Psoas muscle (tissue), 7 donors: ENCODE measurements at regions not wholly inside any gene's neighbourhood (a gene's known extent, or its start where the extent isn't known, plus 50 kb on each side); places are given as distances from the start of the nearest gene placed in this dataset.
A peak's percentile ranks its signal among the peaks of the same experiment; 100 is the strongest.
"Not testable (repeated sequence)": the region's sequence is repeated elsewhere in the genome, so short reads cannot be mapped to it uniquely, and the experiment has no call there.

Experiments used
- ATAC-seq, 4 donors: fragments of 200-7000 bp; cut with Tn5 transposase; one replicate each; pipeline ENCODE4 v1.9.1; 2020; ENCODE audit warnings: moderate library complexity in 3 of 4, mild to moderate bottlenecking in 2 of 4
- DNase-seq, 2 donors: peaks; one replicate each; pipeline ENCODE4 v3.0.0-alpha.2; 2020
- H3K27ac ChIP-seq: fragments of 200-600 bp; one replicate; pipeline ENCODE4 v1.8.0; 2022
- H3K27me3 ChIP-seq, 3 donors: fragments of 200-600 bp in 1 of 3; one replicate each; pipeline versions ENCODE4 v1.6.1 to v1.8.0; 2013 to 2022; ENCODE audit warnings: low read length in 2 of 3, mild to moderate bottlenecking in 2 of 3, moderate library complexity in 1 of 3; ENCODE audit not compliant: insufficient read depth in 3 of 3
- H3K36me3 ChIP-seq, 2 donors: fragments of 200-600 bp in 1 of 2; one replicate each; pipeline versions ENCODE4 v1.6.1 to v1.8.0; 2013 to 2022; ENCODE audit warnings: low read depth in 1 of 2, mild to moderate bottlenecking in 1 of 2, moderate library complexity in 1 of 2; ENCODE audit not compliant: insufficient read depth in 1 of 2
- H3K4me1 ChIP-seq: fragments of 200-600 bp; one replicate; pipeline ENCODE4 v1.8.0; 2022
- H3K4me3 ChIP-seq: fragments of 200-600 bp; one replicate; pipeline ENCODE4 v1.8.0; 2022; ENCODE audit warnings: mild to moderate bottlenecking
- H3K9me3 ChIP-seq: fragments of 200-600 bp; one replicate; pipeline ENCODE4 v1.8.0; 2022
- WGBS, 3 donors: extraction: QIAGEN DNeasy Blood & Tissue Kit; methylation state at CpG; one replicate each; pipeline versions ENCODE4 v1.1.6 to v1.1.7; 2013; 5-methylcytosine and 5-hydroxymethylcytosine counted together
- intact Hi-C, 2 donors: fragments of 100-400 bp; cut with DNase I; formaldehyde crosslinking; loops; one replicate each; pipeline versions ENCODE4 v1.11.0 to v1.14.2; 2022
- TF ChIP-seq, protein P1 (sequence below): fragments of 200-600 bp; IDR thresholded peaks from one replicate; pipeline ENCODE4 v1.8.0; 2022; ENCODE audit warnings: antibody characterized with exemption
- donor health status: healthy with polysubstance abuse.
- donor health status: DM: no; HTN: no; CAD: no; lungs with moderate emphysema.
- donor health status: Bipolar disorder and iron deficiency.
- donor health status: healthy.
- donor health status: DM: yes; HTN: yes; CAD: no.
- donor health status: DM: no; HTN: no; CAD: no.
- donor health status: DM: yes; HTN: yes; CAD: no.

DNA sequence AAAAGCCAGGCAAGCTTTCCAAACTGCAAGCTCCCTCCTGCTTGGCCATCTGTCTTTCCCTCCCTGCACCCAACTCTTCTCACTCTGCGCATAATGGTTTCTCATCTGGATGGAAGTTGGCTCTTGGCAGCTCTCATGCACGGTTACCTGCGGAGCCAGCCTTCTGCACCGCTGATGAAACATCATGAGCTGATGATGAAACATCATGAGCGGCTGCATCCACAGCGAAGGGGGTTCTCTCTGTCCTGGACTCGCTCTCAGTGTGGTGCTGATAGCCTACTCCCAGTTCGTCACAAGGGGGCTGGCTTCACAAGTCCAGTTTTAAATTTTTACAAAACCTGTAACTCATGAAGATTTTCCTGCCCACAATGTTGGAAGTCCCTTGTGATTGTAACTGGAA is 457.5 kb downstream of the ACTR3B start:
- 91 to 94% (median 93%) methylated on average over 8 of the region's 8 CpGs for WGBS, 3 donors
- intact Hi-C loops, result no loop called here
- DNase-seq (no peak), ATAC-seq (no peak)
- H3K4me1 ChIP-seq, result no peaks in the 10 kb centered on the region
- TF ChIP-seq, protein P1, sequence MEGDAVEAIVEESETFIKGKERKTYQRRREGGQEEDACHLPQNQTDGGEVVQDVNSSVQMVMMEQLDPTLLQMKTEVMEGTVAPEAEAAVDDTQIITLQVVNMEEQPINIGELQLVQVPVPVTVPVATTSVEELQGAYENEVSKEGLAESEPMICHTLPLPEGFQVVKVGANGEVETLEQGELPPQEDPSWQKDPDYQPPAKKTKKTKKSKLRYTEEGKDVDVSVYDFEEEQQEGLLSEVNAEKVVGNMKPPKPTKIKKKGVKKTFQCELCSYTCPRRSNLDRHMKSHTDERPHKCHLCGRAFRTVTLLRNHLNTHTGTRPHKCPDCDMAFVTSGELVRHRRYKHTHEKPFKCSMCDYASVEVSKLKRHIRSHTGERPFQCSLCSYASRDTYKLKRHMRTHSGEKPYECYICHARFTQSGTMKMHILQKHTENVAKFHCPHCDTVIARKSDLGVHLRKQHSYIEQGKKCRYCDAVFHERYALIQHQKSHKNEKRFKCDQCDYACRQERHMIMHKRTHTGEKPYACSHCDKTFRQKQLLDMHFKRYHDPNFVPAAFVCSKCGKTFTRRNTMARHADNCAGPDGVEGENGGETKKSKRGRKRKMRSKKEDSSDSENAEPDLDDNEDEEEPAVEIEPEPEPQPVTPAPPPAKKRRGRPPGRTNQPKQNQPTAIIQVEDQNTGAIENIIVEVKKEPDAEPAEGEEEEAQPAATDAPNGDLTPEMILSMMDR, result no peak
- H3K27ac ChIP-seq, result no peak overlapping the region
- no peak overlapping the region for H3K4me3 ChIP-seq
- no peaks in the 10 kb centered on the region for H3K27me3 ChIP-seq
- no peaks in the 10 kb centered on the region for H3K36me3 ChIP-seq
- H3K9me3 ChIP-seq, result peaks cover 7% of the 10 kb centered on the region

DNA sequence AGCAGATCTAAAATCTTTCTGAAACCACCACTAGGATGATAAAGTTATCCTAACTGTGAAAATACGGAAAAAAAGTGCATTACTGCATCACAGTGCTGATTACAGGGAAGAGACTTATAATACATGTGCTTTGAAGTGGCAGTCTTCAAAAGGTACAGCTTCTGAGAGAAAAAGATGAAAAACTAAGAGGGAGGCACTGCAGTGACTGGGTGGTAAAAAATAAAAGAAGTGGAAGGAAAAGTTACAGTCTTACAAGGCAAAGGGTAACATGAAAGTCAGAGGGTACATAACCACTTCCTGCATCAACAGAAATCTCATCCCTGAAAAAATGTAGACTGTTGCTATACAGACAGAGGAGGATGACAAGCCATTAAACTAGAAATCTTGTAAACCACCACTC is 465.3 kb downstream of the ACTR3B start:
- ATAC-seq (no peak), DNase-seq (no peak)
- Histone ChIP-seq H3K27me3 (no peaks in the 10 kb centered on the region), H3K9me3 (peaks cover 10% of the 10 kb centered on the region), H3K27ac (no peak overlapping the region), H3K4me3 (no peak overlapping the region), H3K36me3 (no peaks in the 10 kb centered on the region), H3K4me1 (no peaks in the 10 kb centered on the region)
- WGBS, 3 donors, result 77 to 87% (median 80%) methylated on average over 1 of the region's 1 CpG
- TF ChIP-seq, protein P1, result no peak
- intact Hi-C loops, result no loop called here

DNA sequence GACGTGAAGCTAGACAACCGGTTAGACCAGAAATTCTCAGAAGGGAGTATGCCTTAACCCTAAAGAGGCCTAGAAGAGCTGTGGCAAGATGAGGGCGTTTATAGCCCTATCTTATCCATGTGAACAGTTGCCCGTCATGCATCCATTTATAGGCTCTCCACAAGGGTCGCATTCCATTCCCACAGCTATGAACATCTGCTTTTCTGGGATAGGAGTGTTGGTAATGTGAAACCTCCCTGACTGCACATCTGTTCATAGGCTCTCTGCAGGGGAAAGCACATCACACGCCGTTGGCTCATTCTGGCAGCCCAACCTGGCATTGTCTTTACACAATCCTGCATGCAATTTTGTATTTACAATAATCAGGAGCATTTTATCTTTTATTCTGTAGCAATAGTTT is 485.6 kb downstream of the ACTR3B start:
- H3K4me3 ChIP-seq, H3K27me3 ChIP-seq, ATAC-seq, intact Hi-C loops, H3K36me3 ChIP-seq, H3K27ac ChIP-seq, H3K9me3 ChIP-seq, DNase-seq, H3K4me1 ChIP-seq: not testable (repeated sequence)
- WGBS, 3 donors, result 31 to 33% (median 31%) methylated on average over 7 of the region's 7 CpGs

DNA sequence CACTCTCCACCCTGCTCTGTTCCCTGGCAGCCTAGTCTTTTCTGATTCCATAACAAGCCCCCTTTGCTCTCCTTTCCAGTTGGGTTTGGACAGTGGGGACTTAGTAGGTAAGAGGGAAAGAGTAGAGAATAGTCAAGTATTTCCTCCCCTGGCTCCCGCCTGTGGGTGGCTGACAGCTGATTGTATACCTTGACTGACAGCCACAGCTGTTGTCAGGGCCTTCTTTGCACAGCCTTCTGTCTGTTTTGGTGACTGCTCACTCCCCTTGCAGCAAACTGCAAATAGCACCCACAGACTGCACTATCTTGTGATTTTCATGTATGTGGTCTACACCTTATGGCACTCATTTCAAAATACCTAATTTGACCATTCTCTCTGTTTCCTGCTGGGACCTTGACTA is 486.3 kb downstream of the ACTR3B start:
- Histone ChIP-seq H3K4me1 (no peaks in the 10 kb centered on the region), H3K36me3 (no peaks in the 10 kb centered on the region), H3K27me3 (no peaks in the 10 kb centered on the region), H3K4me3 (no peak overlapping the region), H3K9me3 (no peaks in the 10 kb centered on the region), H3K27ac (no peak overlapping the region)
- no peak for DNase-seq
- WGBS, 3 donors, result 25 to 33% (median 33%) methylated on average over 1 of the region's 1 CpG
- TF ChIP-seq, protein P1, result no peak
- intact Hi-C loops, result no loop called here
- ATAC-seq, result peak in 2 of 4 donors; percentile 30 to 63

DNA sequence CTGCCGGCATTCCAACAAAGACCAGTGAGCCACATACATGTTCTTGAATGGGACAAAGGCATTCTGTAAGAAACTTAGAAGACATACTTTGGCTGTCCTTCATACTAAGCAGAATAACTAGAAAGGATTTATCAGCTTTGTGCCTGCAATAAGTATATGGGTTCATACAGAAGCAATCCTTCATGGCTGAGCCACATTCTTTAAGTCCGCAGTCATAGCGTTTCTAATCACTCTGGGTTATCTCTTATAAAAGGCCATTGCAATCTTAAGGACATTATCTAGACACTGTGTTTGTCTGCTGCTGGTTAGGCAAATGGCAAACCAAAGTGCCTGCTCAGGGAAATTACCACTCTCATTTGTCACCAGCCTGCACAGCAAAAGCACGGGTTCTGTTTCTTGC is 488.4 kb downstream of the ACTR3B start:
- intact Hi-C loops, result no loop called here
- 43 to 59% (median 54%) methylated on average over 4 of the region's 4 CpGs for WGBS, 3 donors
- Histone ChIP-seq H3K27me3 (no peaks in the 10 kb centered on the region), H3K36me3 (no peaks in the 10 kb centered on the region), H3K27ac (no peak overlapping the region), H3K4me3 (no peak overlapping the region), H3K4me1 (no peaks in the 10 kb centered on the region), H3K9me3 (no peaks in the 10 kb centered on the region)
- ATAC-seq (no peak), DNase-seq (no peak)
- TF ChIP-seq, protein P1, result no peak
